Panc1 (cell line): ENCODE measurements at regions not wholly inside any gene's neighbourhood (a gene's known extent, or its start where the extent isn't known, plus 50 kb on each side); places are given as distances from the start of the nearest gene placed in this dataset.

ENCODE experiments used
- ATAC-seq: fragments of 200-7000 bp; cut with Tn5 transposase; 2 replicates; pipeline ENCODE4 v1.9.1; 2020; ENCODE audit warnings: mild to moderate bottlenecking, moderate library complexity
- BruUV-seq: library from RNA; stranded (reverse); fragments of 400-500 nt; replicated peaks from 2 replicates; lab custom pipeline; 2021; lab: Mats Ljungman, UMichigan
- CTCF ChIA-PET: fragments of 300-600 bp; sonication (Branson Sonifier 250); formaldehyde crosslinking; loops from one replicate; lab custom pipeline; 2022; ENCODE audit warnings: antibody characterized with exemption; lab: Charles Lee
- POLR2A ChIA-PET: fragments of 300-600 bp; sonication (Branson Sonifier 250); formaldehyde crosslinking; loops from one replicate; lab custom pipeline; 2022; ENCODE audit warnings: antibody characterized with exemption; lab: Charles Lee
- DNase-seq: peaks from one replicate; pipeline ENCODE4 v3.0.0-alpha.2; 2010; ENCODE audit warnings: low read depth, low spot score
- H3K27ac ChIP-seq: 2 replicates; pipeline ENCODE4 v1.5.1; 2011; ENCODE audit warnings: mild to moderate bottlenecking, low read length, inconsistent platforms
- H3K27me3 ChIP-seq: fragments of 200-500 bp; sonication (Bioruptor generic); 2 replicates; pipeline ENCODE4 v1.6.0; 2014; ENCODE audit warnings: low read length, inconsistent platforms; ENCODE audit not compliant: control insufficient read depth, insufficient read depth
- H3K36me3 ChIP-seq: fragments of 200-500 bp; sonication (Bioruptor generic); 2 replicates; pipeline ENCODE4 v1.5.1; 2014; ENCODE audit warnings: inconsistent platforms, mild to moderate bottlenecking, low read length, moderate library complexity; ENCODE audit not compliant: control insufficient read depth, insufficient read depth
- H3K4me1 ChIP-seq: 2 replicates; pipeline ENCODE4 v1.5.1; 2011; ENCODE audit warnings: inconsistent platforms, mild to moderate bottlenecking, low read length, moderate library complexity; ENCODE audit not compliant: control insufficient read depth, insufficient read depth
- H3K4me3 ChIP-seq, 2 experiments: 2 replicates each; pipeline ENCODE4 v1.5.1; 2011 to 2012; ENCODE audit warnings: low read depth in 2 of 2, low read length in 2 of 2, mild to moderate bottlenecking in 2 of 2, inconsistent platforms in 1 of 2, moderate library complexity in 1 of 2
- H3K9me3 ChIP-seq: fragments of 200-500 bp; sonication (Bioruptor generic); 2 replicates; pipeline ENCODE4 v1.5.1; 2014; ENCODE audit warnings: low read depth, mild to moderate bottlenecking, inconsistent platforms, low read length, moderate library complexity; ENCODE audit not compliant: control insufficient read depth, insufficient read depth
- POLR2AphosphoS5 ChIP-seq: IDR thresholded peaks from 2 replicates; pipeline ENCODE4 v1.6.1; 2012; ENCODE audit warnings: mild to moderate bottlenecking, low read depth, low read length, moderate library complexity
- SIN3A ChIP-seq: IDR thresholded peaks from 2 replicates; pipeline ENCODE4 v1.6.1; 2012; ENCODE audit warnings: low read depth, mild to moderate bottlenecking, low read length, moderate library complexity, borderline replicate concordance; ENCODE audit not compliant: insufficient read depth
- TCF7L2 ChIP-seq: IDR thresholded peaks from 2 replicates; pipeline ENCODE4 v1.6.1; 2011; ENCODE audit warnings: mild to moderate bottlenecking, low read depth, low read length, inconsistent platforms
- in situ Hi-C: cut with HindIII; loops from 2 replicates; pipeline ENCODE4 v1.10.0; 2016; ENCODE audit warnings: low sequenced_read_pairs, low pct_unique_long_range_greater_than_20kb
- intact Hi-C: fragments of 100-400 bp; cut with micrococcal nuclease; formaldehyde crosslinking; loops from one replicate; pipeline ENCODE4 v1.10.0; 2022; ENCODE audit not compliant: unreplicated experiment
- TF ChIP-seq, protein P1 (sequence below): fragments of 450-650 bp; IDR thresholded peaks from 2 replicates; pipeline ENCODE4 v1.5.1; 2017; ENCODE audit warnings: mild to moderate bottlenecking
- TF ChIP-seq, protein P2 (sequence below), 2 experiments: IDR thresholded peaks; 2 replicates each; pipeline ENCODE4 v1.6.1; 2011 to 2012; ENCODE audit warnings: low read depth in 2 of 2, control low read depth in 1 of 2, low read length in 1 of 2, mild to moderate bottlenecking in 1 of 2, moderate library complexity in 1 of 2; ENCODE audit not compliant: insufficient read depth in 1 of 2

DNA sequence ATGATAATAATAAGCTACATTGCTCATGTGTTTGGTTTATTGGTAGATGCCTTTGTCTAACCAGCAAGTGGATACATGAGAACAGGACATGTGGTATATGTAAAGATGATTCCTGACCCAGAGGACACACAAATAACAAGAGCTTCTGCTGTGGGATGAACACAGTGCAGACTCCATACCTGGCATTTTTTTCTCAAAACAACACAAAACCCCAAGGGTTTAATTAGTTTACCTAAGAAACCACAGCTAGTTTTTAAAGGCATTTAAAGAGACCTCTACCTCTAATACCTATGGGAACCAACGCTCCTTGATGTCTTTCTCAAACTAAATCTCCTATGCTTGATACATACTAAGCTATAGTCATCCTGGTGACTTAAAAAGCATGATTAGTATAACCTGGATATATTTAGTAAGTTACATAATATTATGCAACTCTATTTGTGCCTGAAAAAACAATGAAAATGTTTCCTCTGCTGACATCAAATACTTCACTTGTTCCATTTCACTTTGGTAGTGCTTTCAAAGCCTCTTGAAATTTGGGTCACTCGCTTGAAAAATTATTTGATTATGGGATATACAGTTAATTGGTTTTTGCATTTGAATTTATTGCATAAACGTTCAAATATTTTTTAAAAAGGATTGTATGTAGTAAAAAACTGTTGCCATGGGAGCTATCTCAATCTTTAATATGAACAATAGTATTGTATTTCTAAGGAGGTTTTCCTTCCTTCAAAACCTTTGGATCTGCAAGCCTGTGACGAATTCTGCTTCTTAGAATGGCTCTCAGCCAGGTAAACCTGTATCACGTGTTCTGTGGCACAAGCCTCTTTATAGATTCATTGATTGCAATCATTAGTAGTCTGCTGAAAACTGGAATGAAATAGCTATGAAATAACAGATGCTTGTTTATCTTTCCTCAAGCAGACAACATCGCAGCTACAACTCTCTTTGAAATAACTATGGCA is 233.0 kb upstream of the KCNMB2 start:
- DNase-seq = no peak
- Histone ChIP-seq H3K27me3 (no peaks in the 10 kb centered on the region), H3K27ac (no peak overlapping the region), H3K36me3 (no peaks in the 10 kb centered on the region), H3K4me1 (no peaks in the 10 kb centered on the region), H3K4me3 (no peak overlapping the region), H3K9me3 (peaks cover 6% of the 10 kb centered on the region; the same call in 1 of the 2 replicates)
- POLR2A ChIA-PET = no interaction called here
- no TSS peak for BruUV-seq
- in situ Hi-C loops = no loop called here
- CTCF ChIA-PET = no interaction called here
- ATAC-seq = no peak
- TF ChIP-seq POLR2AphosphoS5 (no peak), TCF7L2 (no peak), SIN3A (no peak)
- TF ChIP-seq, protein P1, sequence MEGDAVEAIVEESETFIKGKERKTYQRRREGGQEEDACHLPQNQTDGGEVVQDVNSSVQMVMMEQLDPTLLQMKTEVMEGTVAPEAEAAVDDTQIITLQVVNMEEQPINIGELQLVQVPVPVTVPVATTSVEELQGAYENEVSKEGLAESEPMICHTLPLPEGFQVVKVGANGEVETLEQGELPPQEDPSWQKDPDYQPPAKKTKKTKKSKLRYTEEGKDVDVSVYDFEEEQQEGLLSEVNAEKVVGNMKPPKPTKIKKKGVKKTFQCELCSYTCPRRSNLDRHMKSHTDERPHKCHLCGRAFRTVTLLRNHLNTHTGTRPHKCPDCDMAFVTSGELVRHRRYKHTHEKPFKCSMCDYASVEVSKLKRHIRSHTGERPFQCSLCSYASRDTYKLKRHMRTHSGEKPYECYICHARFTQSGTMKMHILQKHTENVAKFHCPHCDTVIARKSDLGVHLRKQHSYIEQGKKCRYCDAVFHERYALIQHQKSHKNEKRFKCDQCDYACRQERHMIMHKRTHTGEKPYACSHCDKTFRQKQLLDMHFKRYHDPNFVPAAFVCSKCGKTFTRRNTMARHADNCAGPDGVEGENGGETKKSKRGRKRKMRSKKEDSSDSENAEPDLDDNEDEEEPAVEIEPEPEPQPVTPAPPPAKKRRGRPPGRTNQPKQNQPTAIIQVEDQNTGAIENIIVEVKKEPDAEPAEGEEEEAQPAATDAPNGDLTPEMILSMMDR = no peak
- TF ChIP-seq, protein P2, sequence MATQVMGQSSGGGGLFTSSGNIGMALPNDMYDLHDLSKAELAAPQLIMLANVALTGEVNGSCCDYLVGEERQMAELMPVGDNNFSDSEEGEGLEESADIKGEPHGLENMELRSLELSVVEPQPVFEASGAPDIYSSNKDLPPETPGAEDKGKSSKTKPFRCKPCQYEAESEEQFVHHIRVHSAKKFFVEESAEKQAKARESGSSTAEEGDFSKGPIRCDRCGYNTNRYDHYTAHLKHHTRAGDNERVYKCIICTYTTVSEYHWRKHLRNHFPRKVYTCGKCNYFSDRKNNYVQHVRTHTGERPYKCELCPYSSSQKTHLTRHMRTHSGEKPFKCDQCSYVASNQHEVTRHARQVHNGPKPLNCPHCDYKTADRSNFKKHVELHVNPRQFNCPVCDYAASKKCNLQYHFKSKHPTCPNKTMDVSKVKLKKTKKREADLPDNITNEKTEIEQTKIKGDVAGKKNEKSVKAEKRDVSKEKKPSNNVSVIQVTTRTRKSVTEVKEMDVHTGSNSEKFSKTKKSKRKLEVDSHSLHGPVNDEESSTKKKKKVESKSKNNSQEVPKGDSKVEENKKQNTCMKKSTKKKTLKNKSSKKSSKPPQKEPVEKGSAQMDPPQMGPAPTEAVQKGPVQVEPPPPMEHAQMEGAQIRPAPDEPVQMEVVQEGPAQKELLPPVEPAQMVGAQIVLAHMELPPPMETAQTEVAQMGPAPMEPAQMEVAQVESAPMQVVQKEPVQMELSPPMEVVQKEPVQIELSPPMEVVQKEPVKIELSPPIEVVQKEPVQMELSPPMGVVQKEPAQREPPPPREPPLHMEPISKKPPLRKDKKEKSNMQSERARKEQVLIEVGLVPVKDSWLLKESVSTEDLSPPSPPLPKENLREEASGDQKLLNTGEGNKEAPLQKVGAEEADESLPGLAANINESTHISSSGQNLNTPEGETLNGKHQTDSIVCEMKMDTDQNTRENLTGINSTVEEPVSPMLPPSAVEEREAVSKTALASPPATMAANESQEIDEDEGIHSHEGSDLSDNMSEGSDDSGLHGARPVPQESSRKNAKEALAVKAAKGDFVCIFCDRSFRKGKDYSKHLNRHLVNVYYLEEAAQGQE (IDR thresholded peaks at IDR 0.05; ENCODE audit: insufficient read depth in 1 of 2, low read depth in 2 of 2, low read length in 1 of 2) = no peak
- intact Hi-C loops = no loop called here

DNA sequence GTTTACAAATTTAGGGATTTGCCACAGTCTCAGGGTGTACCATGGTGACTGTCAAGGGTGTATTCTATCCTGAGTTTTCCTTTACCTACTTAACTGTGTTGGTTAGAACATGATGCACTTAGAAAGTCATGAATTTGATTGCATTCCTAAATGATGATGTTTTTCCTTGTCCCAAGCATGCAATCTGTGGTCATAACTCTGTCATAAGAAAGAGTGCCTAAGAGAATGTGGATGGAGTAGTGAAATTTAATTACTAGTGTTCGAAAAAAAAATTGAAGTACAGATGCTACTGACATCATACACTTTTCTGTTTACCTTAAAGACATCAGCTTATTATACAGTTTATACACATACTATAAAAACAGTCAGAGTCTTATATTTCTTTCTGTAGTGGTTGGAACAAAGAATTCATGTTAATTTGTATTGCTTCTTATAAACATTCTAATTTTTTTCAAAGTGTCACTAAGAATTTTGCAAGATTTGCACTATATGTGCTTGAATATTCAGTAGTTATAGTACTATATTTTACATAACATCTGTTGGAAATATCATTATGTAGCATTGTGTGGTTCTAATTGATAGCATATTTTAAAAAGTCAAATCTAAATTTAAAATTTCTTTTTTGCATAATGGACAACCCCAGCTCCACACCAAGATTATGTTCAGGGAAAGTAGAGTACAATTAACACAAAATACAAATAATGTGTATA is 231.3 kb upstream of the KCNMB2 start:
- Histone ChIP-seq H3K27me3 (no peaks in the 10 kb centered on the region), H3K9me3 (peaks cover 6% of the 10 kb centered on the region; the same call in 1 of the 2 replicates), H3K4me3 (no peak overlapping the region), H3K4me1 (no peaks in the 10 kb centered on the region), H3K36me3 (no peaks in the 10 kb centered on the region), H3K27ac (no peak overlapping the region)
- no peak for DNase-seq
- ChIA-PET POLR2A (no interaction called here), CTCF (no interaction called here)
- in situ Hi-C loops = no loop called here
- ATAC-seq = no peak
- intact Hi-C loops = no loop called here
- BruUV-seq = no TSS peak
- TF ChIP-seq POLR2AphosphoS5 (no peak), SIN3A (no peak), TCF7L2 (no peak)
- TF ChIP-seq, protein P2 (IDR thresholded peaks at IDR 0.05; ENCODE audit: insufficient read depth in 1 of 2, low read depth in 2 of 2, low read length in 1 of 2) = no peak
- TF ChIP-seq, protein P1 = no peak
